Heart left ventricle (tissue), 13 donors: ENCODE measurements at regions not wholly inside any gene's neighbourhood (a gene's known extent, or its start where the extent isn't known, plus 50 kb on each side); places are given as distances from the start of the nearest gene placed in this dataset.

Experiments used
- POLR2A ChIP-seq, 2 donors: fragments of 450-650 bp; IDR thresholded peaks; one replicate each; pipeline ENCODE4 v1.6.1; 2017; ENCODE audit warnings: antibody characterized with exemption in 2 of 2, mild to moderate bottlenecking in 2 of 2, moderate library complexity in 2 of 2
- TF ChIP-seq, protein P1 (sequence below), 12 donors: fragments of 200-600 bp; sonication (generic) in 4 of 12; IDR thresholded peaks; one replicate each; pipeline versions ENCODE4 v1.5.0 to v1.8.0; 2018 to 2022; ENCODE audit warnings: antibody characterized with exemption in 12 of 12, mild to moderate bottlenecking in 5 of 12
- donor health status: ischemic (EF 13 %, LVEDD 7.1; RV severe dilation, severe dysfunction).
- donor health status: DM: no; HTN: yes; CAD: no.
- donor health status: DM: no; HTN: no; CAD: no.
- donor health status: ischemic (EF 25% LVEDD 6.9; RV normal size, moderate dysfunction).
- donor health status: ischemic (EF 25% LVEDD 5.7; RV mildly dilated, moderate dysfunction).
- donor health status: ischemic (EF 35%, LVEDD 5.7; RV mildly dilated, moderate dysfunction).
- donor health status: nonischemic (EF 11% LVEDD 7.7; RV severe dilation, severe dysfunction).
- donor health status: DM: yes; HTN: yes; CAD: no.
- donor health status: PGD.
- donor health status: ischemic (EF 29% LVEDD 5.4; RV normal size, mild dysfunction).
- donor health status: nonischemic (EF 23%, LVEDD 6.1; RV moderate dilation, normal function).

GRCh38 chr11:36840378-36840777 lies 242.3 kb upstream of the RAG2 start:
- TF ChIP-seq, protein P1, sequence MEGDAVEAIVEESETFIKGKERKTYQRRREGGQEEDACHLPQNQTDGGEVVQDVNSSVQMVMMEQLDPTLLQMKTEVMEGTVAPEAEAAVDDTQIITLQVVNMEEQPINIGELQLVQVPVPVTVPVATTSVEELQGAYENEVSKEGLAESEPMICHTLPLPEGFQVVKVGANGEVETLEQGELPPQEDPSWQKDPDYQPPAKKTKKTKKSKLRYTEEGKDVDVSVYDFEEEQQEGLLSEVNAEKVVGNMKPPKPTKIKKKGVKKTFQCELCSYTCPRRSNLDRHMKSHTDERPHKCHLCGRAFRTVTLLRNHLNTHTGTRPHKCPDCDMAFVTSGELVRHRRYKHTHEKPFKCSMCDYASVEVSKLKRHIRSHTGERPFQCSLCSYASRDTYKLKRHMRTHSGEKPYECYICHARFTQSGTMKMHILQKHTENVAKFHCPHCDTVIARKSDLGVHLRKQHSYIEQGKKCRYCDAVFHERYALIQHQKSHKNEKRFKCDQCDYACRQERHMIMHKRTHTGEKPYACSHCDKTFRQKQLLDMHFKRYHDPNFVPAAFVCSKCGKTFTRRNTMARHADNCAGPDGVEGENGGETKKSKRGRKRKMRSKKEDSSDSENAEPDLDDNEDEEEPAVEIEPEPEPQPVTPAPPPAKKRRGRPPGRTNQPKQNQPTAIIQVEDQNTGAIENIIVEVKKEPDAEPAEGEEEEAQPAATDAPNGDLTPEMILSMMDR (IDR thresholded peaks at IDR 0.05), result no peak
- no peak for TF ChIP-seq POLR2A (IDR thresholded peaks at IDR 0.05)
